ENCODE measurements at regions not wholly inside any gene's neighbourhood (a gene's known extent, or its start where the extent isn't known, plus 50 kb on each side); places are given as distances from the start of the nearest gene placed in this dataset.

DNA sequence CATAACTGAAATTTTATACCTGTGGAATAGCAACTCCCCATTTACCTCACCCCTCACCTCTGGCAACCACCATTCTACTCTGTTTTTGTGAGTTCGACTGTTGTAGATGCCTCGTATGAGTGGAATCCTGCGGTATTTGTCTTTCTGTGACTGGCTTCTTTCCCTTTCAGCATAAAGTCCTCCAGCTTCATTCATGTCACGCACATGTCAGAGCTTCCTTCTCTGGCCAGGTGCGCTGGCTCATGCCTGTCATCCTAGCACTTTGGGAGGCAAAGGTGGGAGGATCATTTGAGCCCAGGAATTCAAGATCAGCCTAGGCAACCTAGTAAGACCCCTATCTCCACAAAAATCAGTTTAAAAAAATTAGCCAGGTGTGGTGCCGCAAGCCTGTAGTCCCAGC is 278.4 kb downstream of the PARN start:
- FAIRE-seq = no peak
- TF ChIP-seq, protein P1, sequence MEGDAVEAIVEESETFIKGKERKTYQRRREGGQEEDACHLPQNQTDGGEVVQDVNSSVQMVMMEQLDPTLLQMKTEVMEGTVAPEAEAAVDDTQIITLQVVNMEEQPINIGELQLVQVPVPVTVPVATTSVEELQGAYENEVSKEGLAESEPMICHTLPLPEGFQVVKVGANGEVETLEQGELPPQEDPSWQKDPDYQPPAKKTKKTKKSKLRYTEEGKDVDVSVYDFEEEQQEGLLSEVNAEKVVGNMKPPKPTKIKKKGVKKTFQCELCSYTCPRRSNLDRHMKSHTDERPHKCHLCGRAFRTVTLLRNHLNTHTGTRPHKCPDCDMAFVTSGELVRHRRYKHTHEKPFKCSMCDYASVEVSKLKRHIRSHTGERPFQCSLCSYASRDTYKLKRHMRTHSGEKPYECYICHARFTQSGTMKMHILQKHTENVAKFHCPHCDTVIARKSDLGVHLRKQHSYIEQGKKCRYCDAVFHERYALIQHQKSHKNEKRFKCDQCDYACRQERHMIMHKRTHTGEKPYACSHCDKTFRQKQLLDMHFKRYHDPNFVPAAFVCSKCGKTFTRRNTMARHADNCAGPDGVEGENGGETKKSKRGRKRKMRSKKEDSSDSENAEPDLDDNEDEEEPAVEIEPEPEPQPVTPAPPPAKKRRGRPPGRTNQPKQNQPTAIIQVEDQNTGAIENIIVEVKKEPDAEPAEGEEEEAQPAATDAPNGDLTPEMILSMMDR (IDR thresholded peaks at IDR 0.05; ENCODE audit: insufficient read depth, missing control alignments) = no peak

DNA sequence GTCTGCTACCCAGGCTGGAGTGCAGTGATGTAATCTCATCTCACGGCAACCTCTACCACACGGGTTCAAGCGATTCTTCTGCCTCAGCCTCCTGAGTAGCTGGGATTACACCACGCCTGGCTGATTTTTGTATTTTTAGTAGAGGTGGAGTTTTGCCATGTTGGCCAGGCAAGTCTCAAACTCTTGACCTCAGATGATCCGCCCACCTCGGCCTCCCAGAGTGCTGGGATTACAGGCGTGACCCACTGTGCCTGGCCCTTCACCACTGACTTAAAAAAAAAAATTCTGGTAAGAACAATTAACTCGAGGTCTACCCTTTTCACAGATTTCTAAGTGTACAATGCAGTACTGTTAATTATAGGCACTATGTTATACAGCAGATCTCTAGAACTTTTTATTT is 279.4 kb downstream of the PARN start:
- FAIRE-seq (no peak), DNase-seq (ENCODE audit: insufficient read length, low spot score) (no peak)
- TF ChIP-seq, protein P1 (IDR thresholded peaks at IDR 0.05; ENCODE audit: insufficient read depth, missing control alignments) = no peak

More for the DNA sequence above, 278.4 kb downstream of the PARN start:
- no peak for DNase-seq (ENCODE audit: insufficient read length, low spot score)

GRCh38 chr16:14350081-14350480 is 279.0 kb downstream of the MRTFB start:
- FAIRE-seq (no peak), DNase-seq (ENCODE audit: insufficient read length, low spot score) (no peak)
- TF ChIP-seq, protein P1 (IDR thresholded peaks at IDR 0.05; ENCODE audit: insufficient read depth, missing control alignments) = no peak

GRCh38 chr16:14347706-14348105 is 276.6 kb downstream of the MRTFB start:
- TF ChIP-seq, protein P1 (IDR thresholded peaks at IDR 0.05; ENCODE audit: insufficient read depth, missing control alignments) = no peak
- DNase-seq (ENCODE audit: insufficient read length, low spot score) (no peak), FAIRE-seq (no peak)

DNA sequence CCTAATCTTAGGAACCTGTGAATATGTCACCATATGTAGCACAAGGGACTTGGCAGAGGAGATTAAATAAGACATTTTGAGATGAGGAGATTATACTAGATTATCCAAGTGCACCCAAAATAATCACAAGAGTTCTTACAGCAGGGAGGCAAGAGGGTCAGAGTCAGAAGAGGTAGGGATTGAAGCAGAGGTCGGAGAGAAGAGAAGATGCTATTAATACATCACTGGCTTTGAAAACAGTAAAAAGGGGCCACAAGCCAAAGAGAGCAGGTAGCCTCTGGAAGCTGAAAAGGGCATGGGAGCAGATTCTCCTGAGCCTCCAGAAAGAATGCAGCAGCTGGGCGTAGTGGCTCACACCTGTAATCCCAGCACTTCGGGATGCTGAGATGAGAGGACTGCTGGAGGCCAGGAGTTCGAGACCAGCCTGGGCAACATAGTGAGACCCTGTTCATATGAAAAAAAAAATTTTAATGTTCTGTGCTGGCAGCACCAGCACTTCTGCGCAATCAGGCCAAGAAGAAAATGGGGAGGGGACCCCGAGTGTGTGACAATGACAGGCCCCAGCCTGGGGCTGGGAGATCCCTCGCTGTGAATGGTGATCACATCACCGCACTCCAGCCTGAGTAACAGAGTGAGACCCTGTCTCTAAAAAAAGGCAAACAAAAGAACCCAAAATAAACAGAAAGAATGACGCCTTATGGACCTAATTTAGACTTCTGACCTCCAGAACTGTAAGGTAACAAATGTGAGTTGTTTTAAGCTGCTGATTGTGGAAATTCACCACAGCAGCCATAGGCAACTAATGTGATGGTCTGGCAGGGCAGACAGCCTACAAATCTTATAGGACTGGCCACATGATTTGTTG is 275.4 kb downstream of the MRTFB start:
- no peak for DNase-seq (ENCODE audit: insufficient read length, low spot score)
- TF ChIP-seq, protein P1 (IDR thresholded peaks at IDR 0.05; ENCODE audit: insufficient read depth, missing control alignments) = no peak
- no peak for FAIRE-seq

DNA sequence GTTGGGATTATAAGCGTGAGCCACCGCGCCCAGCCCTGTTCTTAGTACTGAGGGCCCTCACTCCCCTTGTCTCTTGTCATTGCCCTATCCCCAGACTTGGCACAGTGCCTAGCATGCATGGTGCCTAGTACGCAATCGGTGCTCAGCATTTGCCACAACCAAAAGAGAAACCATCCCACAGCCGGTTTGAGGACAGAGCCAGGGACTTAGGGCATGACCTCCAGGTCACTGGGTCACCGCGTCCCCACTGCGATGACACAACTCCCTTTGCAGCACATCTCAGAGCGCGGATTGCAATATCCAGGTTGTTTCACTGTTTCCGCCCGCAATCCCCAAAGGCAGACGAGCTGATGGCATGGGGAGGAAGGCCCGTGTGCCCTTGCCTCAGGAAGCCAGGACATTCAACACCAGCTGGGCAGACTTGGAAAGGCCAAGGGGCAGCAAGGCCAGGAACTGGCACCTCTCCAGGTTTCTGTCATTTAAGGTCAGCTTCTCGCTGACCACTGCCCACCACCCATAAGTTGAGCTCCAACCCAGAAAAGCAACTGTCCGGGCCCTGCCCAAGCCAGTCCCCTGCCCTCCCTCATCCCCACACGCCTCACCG is 274.5 kb downstream of the MRTFB start:
- FAIRE-seq (no peak), DNase-seq (ENCODE audit: insufficient read length, low spot score) (no peak)
- TF ChIP-seq, protein P1 (IDR thresholded peaks at IDR 0.05; ENCODE audit: insufficient read depth, missing control alignments) = no peak

DNA sequence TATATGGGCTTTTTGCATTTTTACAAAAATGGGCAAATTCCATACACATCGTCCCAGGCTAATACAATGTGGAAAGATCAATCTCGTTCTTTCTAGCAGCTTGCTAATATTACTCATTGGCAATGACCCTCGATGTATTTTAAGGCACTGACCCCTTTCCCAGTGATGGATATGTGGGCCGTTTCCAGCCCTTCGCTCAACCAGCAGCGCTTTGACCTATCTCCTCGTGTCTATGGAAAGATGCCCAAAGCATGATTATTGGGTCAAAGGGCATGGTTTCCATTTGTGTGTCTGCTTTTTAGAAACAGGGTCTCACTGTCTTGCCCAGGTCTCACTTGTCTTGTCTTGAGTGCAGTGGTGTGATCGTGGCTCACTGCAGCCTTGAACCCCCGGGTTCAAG is 273.8 kb downstream of the MRTFB start:
- DNase-seq (ENCODE audit: insufficient read length, low spot score) = no peak
- no peak for FAIRE-seq
- TF ChIP-seq, protein P1 (IDR thresholded peaks at IDR 0.05; ENCODE audit: insufficient read depth, missing control alignments) = no peak
